ENCODE measurements at regions not wholly inside any gene's neighbourhood (a gene's known extent, or its start where the extent isn't known, plus 50 kb on each side); places are given as distances from the start of the nearest gene placed in this dataset.
"Not testable (repeated sequence)": the region's sequence is repeated elsewhere in the genome, so short reads cannot be mapped to it uniquely, and the experiment has no call there.

- DNase-seq (ENCODE audit: low read depth): no peak
Observed at GRCh38 chr13:108077284-108077683, 138.1 kb downstream of the LIG4 start.

- DNase-seq (ENCODE audit: low read depth): peak; percentile 4
Observed at GRCh38 chr13:108074429-108074828, 140.9 kb downstream of the LIG4 start.

- DNase-seq (ENCODE audit: low read depth): no peak
Observed at GRCh38 chr13:108070925-108071324, 144.4 kb downstream of the LIG4 start.

GRCh38 chr13:108070491-108070890, 144.8 kb downstream of the LIG4 start:
- DNase-seq (ENCODE audit: low read depth): peak; percentile 12

- no peak for DNase-seq (ENCODE audit: low read depth)
Observed at GRCh38 chr13:108069521-108070210, 145.7 kb downstream of the LIG4 start.

- not testable (repeated sequence) for DNase-seq (ENCODE audit: low read depth)
Observed at GRCh38 chr13:108064372-108064771, 151.0 kb downstream of the LIG4 start.

GRCh38 chr13:108060111-108060510, 155.2 kb downstream of the LIG4 start:
- no peak for DNase-seq (ENCODE audit: low read depth)

GRCh38 chr13:108056278-108056677, 159.1 kb downstream of the LIG4 start:
- DNase-seq (ENCODE audit: low read depth): no peak

GRCh38 chr13:108049211-108049610, 166.1 kb downstream of the LIG4 start:
- DNase-seq (ENCODE audit: low read depth): no peak

GRCh38 chr13:108044954-108045353, 170.4 kb downstream of the LIG4 start:
- DNase-seq (ENCODE audit: low read depth): no peak

- DNase-seq (ENCODE audit: low read depth): not testable (repeated sequence)
Observed at GRCh38 chr13:108042866-108043265, 172.5 kb downstream of the LIG4 start.

- peak; percentile 32 for DNase-seq (ENCODE audit: low read depth)
Observed at GRCh38 chr13:108037348-108037747, 178.0 kb downstream of the LIG4 start.

GRCh38 chr13:108036411-108036932, 178.9 kb downstream of the LIG4 start:
- no peak for DNase-seq (ENCODE audit: low read depth)

- no peak for DNase-seq (ENCODE audit: low read depth)
Observed at GRCh38 chr13:108034909-108035410, 180.4 kb downstream of the LIG4 start.

GRCh38 chr13:108033800-108034707, 181.3 kb downstream of the LIG4 start:
- peak; percentile 52 for DNase-seq (ENCODE audit: low read depth)

- no peak for DNase-seq (ENCODE audit: low read depth)
Observed at GRCh38 chr13:108031865-108032264, 183.5 kb downstream of the LIG4 start.

- no peak for DNase-seq (ENCODE audit: low read depth)
Observed at GRCh38 chr13:108030769-108031168, 184.6 kb downstream of the LIG4 start.

GRCh38 chr13:108026680-108027410, 188.5 kb downstream of the LIG4 start:
- DNase-seq (ENCODE audit: low read depth): no peak

- no peak for DNase-seq (ENCODE audit: low read depth)
Observed at GRCh38 chr13:108020027-108020426, 195.3 kb downstream of the LIG4 start.

- DNase-seq (ENCODE audit: low read depth): no peak
Observed at GRCh38 chr13:108018371-108018870, 196.9 kb downstream of the LIG4 start.

GRCh38 chr13:108006619-108007018, 208.7 kb downstream of the LIG4 start:
- no peak for DNase-seq (ENCODE audit: low read depth)

GRCh38 chr13:108005231-108005630, 210.1 kb downstream of the LIG4 start:
- DNase-seq (ENCODE audit: low read depth): no peak
